ENCODE measurements at regions not wholly inside any gene's neighbourhood (a gene's known extent, or its start where the extent isn't known, plus 50 kb on each side); places are given as distances from the start of the nearest gene placed in this dataset.
"Not testable (repeated sequence)": the region's sequence is repeated elsewhere in the genome, so short reads cannot be mapped to it uniquely, and the experiment has no call there.

GRCh38 chr18:35842536-35842935 is 129.9 kb upstream of the RMP24 start (continued):
- TF ChIP-seq, protein P1, sequence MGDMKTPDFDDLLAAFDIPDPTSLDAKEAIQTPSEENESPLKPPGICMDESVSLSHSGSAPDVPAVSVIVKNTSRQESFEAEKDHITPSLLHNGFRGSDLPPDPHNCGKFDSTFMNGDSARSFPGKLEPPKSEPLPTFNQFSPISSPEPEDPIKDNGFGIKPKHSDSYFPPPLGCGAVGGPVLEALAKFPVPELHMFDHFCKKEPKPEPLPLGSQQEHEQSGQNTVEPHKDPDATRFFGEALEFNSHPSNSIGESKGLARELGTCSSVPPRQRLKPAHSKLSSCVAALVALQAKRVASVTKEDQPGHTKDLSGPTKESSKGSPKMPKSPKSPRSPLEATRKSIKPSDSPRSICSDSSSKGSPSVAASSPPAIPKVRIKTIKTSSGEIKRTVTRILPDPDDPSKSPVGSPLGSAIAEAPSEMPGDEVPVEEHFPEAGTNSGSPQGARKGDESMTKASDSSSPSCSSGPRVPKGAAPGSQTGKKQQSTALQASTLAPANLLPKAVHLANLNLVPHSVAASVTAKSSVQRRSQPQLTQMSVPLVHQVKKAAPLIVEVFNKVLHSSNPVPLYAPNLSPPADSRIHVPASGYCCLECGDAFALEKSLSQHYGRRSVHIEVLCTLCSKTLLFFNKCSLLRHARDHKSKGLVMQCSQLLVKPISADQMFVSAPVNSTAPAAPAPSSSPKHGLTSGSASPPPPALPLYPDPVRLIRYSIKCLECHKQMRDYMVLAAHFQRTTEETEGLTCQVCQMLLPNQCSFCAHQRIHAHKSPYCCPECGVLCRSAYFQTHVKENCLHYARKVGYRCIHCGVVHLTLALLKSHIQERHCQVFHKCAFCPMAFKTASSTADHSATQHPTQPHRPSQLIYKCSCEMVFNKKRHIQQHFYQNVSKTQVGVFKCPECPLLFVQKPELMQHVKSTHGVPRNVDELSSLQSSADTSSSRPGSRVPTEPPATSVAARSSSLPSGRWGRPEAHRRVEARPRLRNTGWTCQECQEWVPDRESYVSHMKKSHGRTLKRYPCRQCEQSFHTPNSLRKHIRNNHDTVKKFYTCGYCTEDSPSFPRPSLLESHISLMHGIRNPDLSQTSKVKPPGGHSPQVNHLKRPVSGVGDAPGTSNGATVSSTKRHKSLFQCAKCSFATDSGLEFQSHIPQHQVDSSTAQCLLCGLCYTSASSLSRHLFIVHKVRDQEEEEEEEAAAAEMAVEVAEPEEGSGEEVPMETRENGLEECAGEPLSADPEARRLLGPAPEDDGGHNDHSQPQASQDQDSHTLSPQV (IDR thresholded peaks at IDR 0.05) = no peak
- TF ChIP-seq ASH2L (IDR thresholded peaks at IDR 0.05; ENCODE audit: borderline replicate concordance, low read depth) (no peak), HSF1 (IDR thresholded peaks at IDR 0.05; ENCODE audit: low read depth, low read length) (no peak), SMAD5 (IDR thresholded peaks at IDR 0.05; ENCODE audit: low read depth) (no peak), RFX5 (IDR thresholded peaks at IDR 0.05; ENCODE audit: low read depth, low read length) (no peak), NFXL1 (IDR thresholded peaks at IDR 0.05; ENCODE audit: borderline replicate concordance) (no peak)

GRCh38 chr18:35848321-35848720 is 124.2 kb upstream of the RMP24 start:
- intact Hi-C loops (cut with micrococcal nuclease; ENCODE audit: unreplicated experiment); POLR2A ChIA-PET; H3K4me3 ChIP-seq; CTCF ChIA-PET; H3K9me3 ChIP-seq (replicated peaks; ENCODE audit: control insufficient read depth, insufficient read depth, low read length); H3K27ac ChIP-seq (ENCODE audit: control insufficient read depth, insufficient read depth); in situ Hi-C loops (cut with MboI); SMC1A ChIA-PET (ENCODE audit: uncharacterized antibody, unreplicated experiment); H3K4me1 ChIP-seq (ENCODE audit: control insufficient read depth, insufficient read depth, low read length); H3K27me3 ChIP-seq (replicated peaks in 1 of 2; ENCODE audit: control insufficient read depth in 2 of 2, insufficient read depth in 2 of 2, low read length in 1 of 2); H3K36me3 ChIP-seq (ENCODE audit: control insufficient read depth in 2 of 2, insufficient read depth in 2 of 2, low read length in 1 of 2); H2AFZ ChIP-seq (ENCODE audit: control insufficient read depth, low read depth, low read length); H3K79me2 ChIP-seq (ENCODE audit: control insufficient read depth, insufficient read depth, low read length); H3K4me2 ChIP-seq (ENCODE audit: control insufficient read depth, insufficient read depth); ATAC-seq; H3K9ac ChIP-seq (ENCODE audit: control insufficient read depth, insufficient read depth, low read length); DNase-seq (ENCODE audit: low read depth, low spot score); FAIRE-seq; RAD21 ChIA-PET (ENCODE audit: unreplicated experiment); H4K20me1 ChIP-seq (ENCODE audit: control insufficient read depth, insufficient read depth); BruUV-seq (replicated peaks): not testable (repeated sequence)
- WGBS (ENCODE audit: insufficient coverage, insufficient replicate concordance, low lambda C conversion rate, missing lambda C conversion rate) = 57% methylated on average over 5 of the region's 5 CpGs

DNA sequence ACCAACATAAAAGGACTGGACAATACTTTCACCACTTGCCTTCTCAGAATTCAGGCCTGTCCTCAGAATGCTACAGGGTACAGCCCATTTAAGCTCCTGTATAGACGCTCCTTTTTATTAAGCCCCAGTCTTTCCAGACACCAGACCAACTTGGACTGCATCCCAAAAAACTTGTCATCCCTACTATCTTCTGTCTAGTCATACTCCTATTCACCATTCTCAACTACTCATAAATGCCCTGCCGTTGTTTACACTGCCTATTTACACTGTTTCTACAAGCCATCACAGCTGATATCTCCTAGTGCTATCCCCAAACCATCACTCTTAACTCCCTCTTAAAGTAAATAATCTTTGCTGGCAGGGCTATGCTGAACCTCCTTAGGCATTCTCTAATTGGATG is 123.2 kb upstream of the RMP24 start:
- WGBS (ENCODE audit: insufficient coverage, insufficient replicate concordance, low lambda C conversion rate, missing lambda C conversion rate) = 57% methylated on average over 2 of the region's 2 CpGs
- CTCF ChIA-PET = interaction anchor here (1.0 kb wide), 1 partner anchor 69 kb away, joined by 3 read pairs; no protein-coding TSS in a partner anchor
- intact Hi-C loops (cut with micrococcal nuclease; ENCODE audit: unreplicated experiment); H3K27ac ChIP-seq (ENCODE audit: control insufficient read depth, insufficient read depth); H3K4me3 ChIP-seq; RAD21 ChIA-PET (ENCODE audit: unreplicated experiment); H3K79me2 ChIP-seq (ENCODE audit: control insufficient read depth, insufficient read depth, low read length); DNase-seq (ENCODE audit: low read depth, low spot score); H4K20me1 ChIP-seq (ENCODE audit: control insufficient read depth, insufficient read depth); H3K27me3 ChIP-seq (replicated peaks in 1 of 2; ENCODE audit: control insufficient read depth in 2 of 2, insufficient read depth in 2 of 2, low read length in 1 of 2); H3K4me1 ChIP-seq (ENCODE audit: control insufficient read depth, insufficient read depth, low read length); H3K9ac ChIP-seq (ENCODE audit: control insufficient read depth, insufficient read depth, low read length); ATAC-seq; FAIRE-seq; BruUV-seq (replicated peaks); in situ Hi-C loops (cut with MboI); H3K9me3 ChIP-seq (replicated peaks; ENCODE audit: control insufficient read depth, insufficient read depth, low read length); SMC1A ChIA-PET (ENCODE audit: uncharacterized antibody, unreplicated experiment); H3K4me2 ChIP-seq (ENCODE audit: control insufficient read depth, insufficient read depth); H2AFZ ChIP-seq (ENCODE audit: control insufficient read depth, low read depth, low read length); POLR2A ChIA-PET; H3K36me3 ChIP-seq (ENCODE audit: control insufficient read depth in 2 of 2, insufficient read depth in 2 of 2, low read length in 1 of 2): not testable (repeated sequence)
